Posterior vena cava (tissue), 2 donors: ENCODE measurements at regions not wholly inside any gene's neighbourhood (a gene's known extent, or its start where the extent isn't known, plus 50 kb on each side); places are given as distances from the start of the nearest gene placed in this dataset.

Source experiments
- DNase-seq: peaks from one replicate; pipeline ENCODE4 v3.0.0-alpha.2; 2020; ENCODE audit warnings: low spot score
- intact Hi-C, 2 donors: fragments of 100-400 bp; cut with DNase I; formaldehyde crosslinking; loops; one replicate each; pipeline versions ENCODE4 v1.14.1 to v1.14.2; 2022 to 2023
- donor health status: DM: yes; HTN: yes; CAD: no.
- donor health status: DM: yes; HTN: yes; CAD: no.

DNA sequence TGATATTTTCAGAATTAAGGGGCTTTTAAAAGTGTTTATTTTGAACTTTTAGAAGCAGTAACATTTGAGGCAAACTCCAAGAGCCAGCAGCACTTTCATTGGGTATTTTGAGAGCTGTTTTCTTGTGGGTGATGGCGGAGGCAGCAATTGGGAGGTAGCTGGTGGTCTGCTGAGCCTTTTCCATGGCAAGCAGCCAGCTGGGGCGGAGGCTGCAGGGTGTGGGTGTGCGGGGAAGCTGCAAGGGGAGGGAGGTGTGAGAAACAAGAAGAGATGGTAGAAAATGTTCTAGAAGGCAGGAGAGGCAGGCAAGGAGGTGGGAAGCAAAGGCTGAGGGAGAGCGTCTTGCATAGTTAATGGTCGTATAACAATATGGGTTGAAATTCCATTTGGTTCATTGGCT, 223.4 kb upstream of the HTR2A start:
- intact Hi-C loops = no loop called here
- no peak for DNase-seq

GRCh38 chr13:47119575-47120235, 222.9 kb upstream of the HTR2A start:
- intact Hi-C loops = no loop called here
- DNase-seq = no peak

- intact Hi-C loops = no loop called here
- no peak for DNase-seq
These were observed 220.4 kb upstream of the HTR2A start for GRCh38 chr13:47117268-47117667.

DNA sequence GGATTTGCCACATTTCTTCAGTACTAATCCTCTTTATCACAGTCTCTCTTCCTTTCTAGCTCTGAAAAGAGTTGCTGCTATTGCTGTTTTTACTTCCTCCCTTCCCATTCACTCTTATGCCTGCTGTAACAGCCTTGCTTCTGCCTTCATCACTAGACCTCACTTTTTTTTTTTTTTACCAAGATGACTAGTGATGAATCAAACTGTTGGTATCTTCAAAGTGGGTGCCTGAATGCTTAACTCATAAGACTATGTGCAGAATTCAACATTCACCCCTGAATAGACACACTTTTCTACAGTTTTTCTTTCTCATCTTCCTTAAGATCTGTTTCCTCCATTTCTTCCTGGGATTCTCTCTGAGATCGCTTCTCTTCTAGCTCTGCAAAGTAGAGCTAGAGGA, 217.2 kb upstream of the HTR2A start:
- DNase-seq = no peak
- intact Hi-C loops = no loop called here

DNA sequence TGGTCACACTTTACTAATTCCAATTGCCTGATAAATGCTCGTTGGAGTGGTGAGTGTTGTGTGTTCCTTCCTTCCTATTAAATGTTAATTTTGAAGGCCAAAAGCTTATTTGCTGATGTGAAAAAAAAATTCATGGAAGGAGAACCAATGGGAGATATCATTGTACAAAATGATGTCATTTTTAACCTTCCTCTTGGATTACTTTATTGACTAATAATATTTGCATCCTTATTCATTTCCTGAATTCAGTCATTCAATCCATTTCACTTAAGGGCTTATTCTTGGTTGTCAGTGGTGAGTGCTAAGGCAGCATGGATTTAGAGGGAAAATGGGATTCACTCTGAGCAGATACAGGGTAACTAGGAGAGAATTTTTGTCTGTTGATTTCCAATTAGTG, 216.0 kb upstream of the HTR2A start:
- DNase-seq = no peak
- intact Hi-C loops = no loop called here

DNA sequence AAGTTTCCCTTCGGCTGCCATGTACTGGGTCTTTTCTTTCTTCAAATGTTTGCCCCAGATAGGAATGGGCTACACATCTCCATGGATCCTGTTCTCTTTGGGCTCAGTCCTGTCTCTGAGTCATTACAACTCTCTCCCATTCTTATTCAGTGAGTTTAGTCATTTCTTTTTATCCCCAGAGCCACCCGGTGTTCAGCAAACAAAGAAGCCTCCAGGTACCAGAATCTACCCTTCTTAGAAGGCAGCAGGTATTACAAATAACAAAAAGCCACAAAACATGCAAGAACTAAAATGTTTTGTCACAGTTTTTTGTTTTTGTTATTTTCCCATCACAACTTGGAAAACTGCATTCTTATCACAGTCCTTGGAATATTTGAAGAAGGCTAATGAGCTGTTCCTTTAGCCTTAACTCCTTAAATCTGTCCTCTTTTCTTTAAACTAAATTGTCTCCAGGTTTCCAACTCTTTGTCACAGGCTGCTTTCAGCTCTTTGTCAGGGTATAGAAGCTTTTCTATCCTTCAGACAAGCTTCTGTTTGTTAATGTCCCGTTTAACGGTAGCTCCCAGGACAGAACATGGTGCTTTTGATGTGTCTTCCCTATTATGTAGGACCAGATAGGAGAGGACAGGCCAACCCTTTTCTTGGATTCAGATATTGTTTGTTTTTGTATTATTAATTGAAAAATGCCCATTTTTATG, 215.5 kb upstream of the HTR2A start:
- intact Hi-C loops = no loop called here
- no peak for DNase-seq

GRCh38 chr13:47111499-47111898, 214.6 kb upstream of the HTR2A start:
- no peak for DNase-seq
- intact Hi-C loops = no loop called here

DNA sequence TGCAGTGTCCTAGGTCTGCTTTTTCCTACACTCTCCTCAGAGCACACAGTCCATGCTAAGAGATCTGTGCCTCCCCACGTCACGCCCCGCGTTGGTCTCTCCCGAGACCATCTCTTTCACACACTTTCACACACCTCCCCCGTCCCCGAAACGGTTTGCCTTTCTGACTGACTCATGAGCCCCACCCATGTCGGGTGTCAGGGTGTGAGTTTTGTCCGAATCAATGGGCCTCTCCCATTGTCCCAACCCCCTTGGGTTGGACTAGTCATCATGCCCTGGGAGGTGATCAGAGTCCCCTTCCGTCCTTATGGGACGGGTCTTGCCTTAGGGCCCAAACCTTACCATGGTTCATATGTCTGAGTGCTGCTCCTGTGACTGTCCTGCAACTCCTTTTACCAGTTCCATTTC, 214.0 kb upstream of the HTR2A start:
- intact Hi-C loops = no loop called here
- DNase-seq = no peak

DNA sequence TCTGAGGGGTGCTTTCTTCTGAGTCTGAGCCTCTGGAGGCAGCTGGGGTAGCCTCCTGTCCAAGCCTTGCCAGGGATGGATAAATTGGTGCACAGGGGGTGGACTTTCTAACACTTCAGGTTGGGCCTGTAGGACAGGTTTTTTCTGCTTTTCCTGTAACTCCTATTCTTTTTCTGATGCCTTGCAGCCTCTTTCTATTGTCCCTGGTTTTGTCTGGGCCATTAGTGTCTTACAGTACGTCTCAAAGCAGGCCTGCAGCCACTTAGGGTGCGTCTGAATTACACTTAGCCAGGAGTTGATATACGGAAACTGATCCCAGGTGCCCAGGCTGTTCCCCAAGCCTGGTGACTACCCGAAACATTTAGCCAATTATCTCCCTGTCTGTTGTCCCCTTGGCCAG, 213.3 kb upstream of the HTR2A start:
- DNase-seq = no peak
- intact Hi-C loops = no loop called here

- intact Hi-C loops = no loop called here
- DNase-seq = no peak
These were observed 212.2 kb upstream of the HTR2A start for GRCh38 chr13:47109028-47109427.

GRCh38 chr13:47100214-47100853, 203.5 kb upstream of the HTR2A start:
- intact Hi-C loops = no loop called here
- no peak for DNase-seq

DNA sequence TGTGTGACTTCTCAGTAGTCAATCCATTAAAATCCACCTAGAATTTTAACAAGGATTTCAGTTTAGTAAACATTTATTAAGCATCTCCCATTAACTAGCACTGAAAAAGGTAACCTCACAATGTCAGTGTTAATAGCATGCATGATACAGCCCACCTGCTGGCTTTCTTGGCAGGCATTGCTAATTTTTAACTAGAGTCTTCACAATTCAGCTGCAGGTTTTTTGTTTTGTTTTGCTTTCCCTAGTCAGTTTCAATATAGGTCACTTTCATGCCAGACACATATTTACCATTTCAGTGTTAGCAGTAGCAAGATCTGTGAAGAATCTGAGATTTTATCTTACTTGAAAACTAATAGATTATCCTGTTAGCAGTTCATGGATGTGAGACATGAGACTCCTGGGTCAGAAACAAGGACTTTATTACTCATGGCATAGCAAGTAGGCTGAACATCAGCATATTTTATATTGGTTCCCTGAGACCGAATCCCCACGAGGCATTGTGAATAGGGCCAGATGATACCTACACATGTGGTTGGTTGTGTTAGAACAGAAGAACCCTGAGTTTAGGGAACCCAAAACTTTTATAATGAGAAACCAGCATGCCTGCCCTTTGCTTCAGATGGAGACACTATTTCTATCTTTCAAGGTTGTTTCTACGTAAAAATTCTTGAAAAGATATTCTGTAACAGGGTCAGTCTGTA, 198.0 kb upstream of the HTR2A start:
- intact Hi-C loops = no loop called here
- DNase-seq = no peak

GRCh38 chr13:47092202-47092601, 195.3 kb upstream of the HTR2A start:
- intact Hi-C loops = no loop called here
- no peak for DNase-seq

DNA sequence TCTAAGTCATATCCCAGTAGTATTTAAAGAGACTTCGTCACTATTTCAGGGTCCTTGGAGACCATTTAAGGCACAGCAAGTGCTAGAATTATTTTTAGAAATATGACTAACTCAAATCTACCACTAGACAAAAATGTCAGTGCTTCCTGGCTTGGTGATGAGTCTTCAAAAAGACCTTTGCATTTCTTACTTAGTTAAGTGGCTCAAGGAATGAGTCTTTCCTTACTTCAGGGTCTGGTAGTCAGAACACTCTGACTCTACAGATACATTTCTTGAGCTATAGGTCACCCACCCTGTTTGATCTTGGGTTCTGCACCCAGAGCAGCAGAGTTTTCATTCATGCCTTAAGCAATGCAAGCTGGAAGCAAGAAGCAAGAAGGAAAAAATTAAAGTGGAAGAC, 191.0 kb upstream of the HTR2A start:
- intact Hi-C loops = no loop called here
- no peak for DNase-seq

DNA sequence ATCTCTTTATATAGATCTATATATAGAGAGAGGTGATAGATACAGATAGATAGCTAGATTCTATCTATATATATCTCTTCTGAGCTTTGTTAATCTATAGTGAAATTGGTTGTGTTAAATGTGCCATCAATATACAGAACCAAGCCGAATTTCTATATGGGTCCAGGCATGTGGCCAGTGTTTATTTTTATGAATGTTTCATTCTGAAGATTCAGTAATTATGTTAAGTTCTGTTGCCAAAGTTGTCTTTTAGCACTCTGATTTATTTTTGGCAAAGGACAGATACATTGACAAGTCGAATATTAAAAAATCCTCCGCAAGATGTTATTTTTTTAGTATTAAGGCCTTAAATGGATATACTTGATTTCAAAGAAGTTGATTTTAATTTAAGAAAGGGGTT, 190.4 kb upstream of the HTR2A start:
- DNase-seq = no peak
- intact Hi-C loops = no loop called here

DNA sequence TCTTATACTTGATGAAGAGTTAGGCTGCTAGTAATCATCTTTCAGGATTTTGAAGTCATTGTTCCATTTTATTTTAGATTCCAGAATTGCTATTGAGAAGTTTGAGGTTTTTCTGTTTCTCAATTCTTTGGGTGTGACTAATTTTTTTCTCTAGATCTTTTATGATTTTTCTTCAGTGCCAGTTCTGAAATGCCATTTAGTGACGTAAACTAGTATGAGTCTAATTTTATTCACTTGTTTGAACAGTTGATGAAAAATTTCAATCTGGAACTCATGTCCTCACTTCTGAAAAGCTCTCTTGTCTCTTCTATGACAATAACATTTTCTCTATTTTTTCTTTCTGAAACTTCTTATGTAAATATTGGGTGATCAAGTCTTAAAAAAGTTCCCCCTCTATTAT, 188.5 kb upstream of the HTR2A start:
- intact Hi-C loops = no loop called here
- no peak for DNase-seq

- intact Hi-C loops = no loop called here
- DNase-seq = no peak
These were observed 185.0 kb upstream of the HTR2A start for GRCh38 chr13:47081850-47082249.

GRCh38 chr13:47081246-47081645, 184.4 kb upstream of the HTR2A start:
- DNase-seq = no peak
- intact Hi-C loops = no loop called here

GRCh38 chr13:47080621-47081020, 183.8 kb upstream of the HTR2A start:
- DNase-seq = no peak
- intact Hi-C loops = no loop called here

DNA sequence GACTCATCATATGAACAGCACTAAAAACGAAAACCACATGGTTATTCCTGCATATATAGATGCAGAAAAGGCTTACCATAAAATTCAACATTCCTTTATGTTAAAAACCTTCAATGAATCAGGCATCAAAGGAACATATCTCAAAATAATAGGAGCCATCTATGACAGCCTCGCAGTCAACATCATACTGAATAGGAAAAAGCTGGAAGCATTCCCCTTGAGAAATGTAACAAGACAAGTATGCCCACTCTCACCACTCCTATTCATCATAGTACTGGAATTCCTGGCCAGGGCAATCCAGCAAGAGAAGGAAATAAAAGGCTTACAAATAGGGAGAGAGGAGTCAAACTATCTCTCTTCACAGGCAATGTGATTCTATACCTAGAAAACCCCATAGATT, 179.6 kb upstream of the HTR2A start:
- no peak for DNase-seq
- intact Hi-C loops = no loop called here
